NCI-H82 treated with DMSO at 0.1 percent for 48 hours (cell line): ENCODE measurements at regions not wholly inside any gene's neighbourhood (a gene's known extent, or its start where the extent isn't known, plus 50 kb on each side); places are given as distances from the start of the nearest gene placed in this dataset.

Experiments used
- DNase-seq: peaks from one replicate; lab custom pipeline; 2025; ENCODE audit not compliant: unreplicated experiment; lab: John Stamatoyannopoulos, UW

- DNase-seq, result no peak
Measured at GRCh38 chr12:92615086-92615485, 87.7 kb upstream of the PLEKHG7 start.

- DNase-seq, result no peak
Measured at GRCh38 chr12:92614502-92614901, 88.3 kb upstream of the PLEKHG7 start.

- DNase-seq, result no peak
Measured at GRCh38 chr12:92614001-92614400, 88.8 kb upstream of the PLEKHG7 start.

- no peak for DNase-seq
Measured at GRCh38 chr12:92612611-92613010, 90.2 kb upstream of the PLEKHG7 start.

- DNase-seq, result no peak
Measured at GRCh38 chr12:92608151-92609091, 94.4 kb upstream of the PLEKHG7 start.

- no peak for DNase-seq
Measured at GRCh38 chr12:92606956-92607355, 95.8 kb upstream of the PLEKHG7 start.

GRCh38 chr12:92605621-92606170, 97.1 kb upstream of the PLEKHG7 start:
- DNase-seq, result no peak

GRCh38 chr12:92604786-92605185, 98.0 kb upstream of the PLEKHG7 start:
- DNase-seq, result no peak

- DNase-seq, result no peak
Measured at GRCh38 chr12:92603741-92604432, 98.9 kb upstream of the PLEKHG7 start.

GRCh38 chr12:92602930-92603623, 99.7 kb upstream of the PLEKHG7 start:
- DNase-seq, result no peak

- no peak for DNase-seq
Measured at GRCh38 chr12:92602476-92602875, 100.3 kb upstream of the PLEKHG7 start.

- no peak for DNase-seq
Measured at GRCh38 chr12:92601680-92602079, 101.1 kb upstream of the PLEKHG7 start.

GRCh38 chr12:92601176-92601575, 101.6 kb upstream of the PLEKHG7 start:
- DNase-seq, result no peak

- no peak for DNase-seq
Measured at GRCh38 chr12:92600052-92600451, 102.7 kb upstream of the PLEKHG7 start.

GRCh38 chr12:92597997-92598396, 104.8 kb upstream of the PLEKHG7 start:
- DNase-seq, result no peak

GRCh38 chr12:92597118-92597517, 105.7 kb upstream of the PLEKHG7 start:
- DNase-seq, result no peak

GRCh38 chr12:92596383-92596782, 106.4 kb upstream of the PLEKHG7 start:
- DNase-seq, result no peak

GRCh38 chr12:92595663-92596062, 107.1 kb upstream of the PLEKHG7 start:
- no peak for DNase-seq

GRCh38 chr12:92593734-92594402, 108.9 kb upstream of the PLEKHG7 start:
- DNase-seq, result no peak

- DNase-seq, result no peak
Measured at GRCh38 chr12:92585115-92585727, 117.6 kb upstream of the PLEKHG7 start.
